ENCODE measurements at regions not wholly inside any gene's neighbourhood (a gene's known extent, or its start where the extent isn't known, plus 50 kb on each side); places are given as distances from the start of the nearest gene placed in this dataset.

DNA sequence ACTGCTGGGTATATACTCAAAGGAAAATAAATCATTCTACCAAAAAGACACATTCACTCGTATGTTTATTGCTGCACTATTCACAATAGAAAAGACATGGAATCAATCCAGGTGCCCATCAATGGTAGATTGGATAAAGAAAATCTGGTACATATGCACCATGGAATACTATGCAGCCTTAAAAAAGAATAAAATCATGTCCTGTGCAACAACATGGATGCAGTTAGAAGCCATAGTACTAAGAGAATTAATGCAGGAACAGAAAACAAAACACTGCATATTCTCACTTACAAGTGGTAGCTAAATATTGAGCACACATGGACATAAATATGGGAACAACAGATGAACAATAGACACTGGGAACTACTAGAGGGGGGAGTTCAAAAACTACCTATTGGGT is 96.3 kb downstream of the FAM76B start:
- TF ChIP-seq EZH2 (IDR thresholded peaks at IDR 0.05; ENCODE audit: borderline replicate concordance, low read depth, low read length, severe bottlenecking) = no peak
- TF ChIP-seq, protein P1, sequence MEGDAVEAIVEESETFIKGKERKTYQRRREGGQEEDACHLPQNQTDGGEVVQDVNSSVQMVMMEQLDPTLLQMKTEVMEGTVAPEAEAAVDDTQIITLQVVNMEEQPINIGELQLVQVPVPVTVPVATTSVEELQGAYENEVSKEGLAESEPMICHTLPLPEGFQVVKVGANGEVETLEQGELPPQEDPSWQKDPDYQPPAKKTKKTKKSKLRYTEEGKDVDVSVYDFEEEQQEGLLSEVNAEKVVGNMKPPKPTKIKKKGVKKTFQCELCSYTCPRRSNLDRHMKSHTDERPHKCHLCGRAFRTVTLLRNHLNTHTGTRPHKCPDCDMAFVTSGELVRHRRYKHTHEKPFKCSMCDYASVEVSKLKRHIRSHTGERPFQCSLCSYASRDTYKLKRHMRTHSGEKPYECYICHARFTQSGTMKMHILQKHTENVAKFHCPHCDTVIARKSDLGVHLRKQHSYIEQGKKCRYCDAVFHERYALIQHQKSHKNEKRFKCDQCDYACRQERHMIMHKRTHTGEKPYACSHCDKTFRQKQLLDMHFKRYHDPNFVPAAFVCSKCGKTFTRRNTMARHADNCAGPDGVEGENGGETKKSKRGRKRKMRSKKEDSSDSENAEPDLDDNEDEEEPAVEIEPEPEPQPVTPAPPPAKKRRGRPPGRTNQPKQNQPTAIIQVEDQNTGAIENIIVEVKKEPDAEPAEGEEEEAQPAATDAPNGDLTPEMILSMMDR (IDR thresholded peaks at IDR 0.05; ENCODE audit: borderline replicate concordance, extremely low read depth, low read length, poor library complexity, severe bottlenecking) = no peak

Data from DND-41 (cell line).